HG02763 (cell line): ENCODE measurements at regions not wholly inside any gene's neighbourhood (a gene's known extent, or its start where the extent isn't known, plus 50 kb on each side); places are given as distances from the start of the nearest gene placed in this dataset.
A peak's percentile ranks its signal among the peaks of the same experiment; 100 is the strongest.

ENCODE experiments used
- ATAC-seq: cut with Tn5 transposase; IDR thresholded peaks from one replicate; pipeline ENCODE4 v1.9.1; 2021; ENCODE audit warnings: mild to moderate bottlenecking, moderate library complexity; ENCODE audit not compliant: unreplicated experiment

DNA sequence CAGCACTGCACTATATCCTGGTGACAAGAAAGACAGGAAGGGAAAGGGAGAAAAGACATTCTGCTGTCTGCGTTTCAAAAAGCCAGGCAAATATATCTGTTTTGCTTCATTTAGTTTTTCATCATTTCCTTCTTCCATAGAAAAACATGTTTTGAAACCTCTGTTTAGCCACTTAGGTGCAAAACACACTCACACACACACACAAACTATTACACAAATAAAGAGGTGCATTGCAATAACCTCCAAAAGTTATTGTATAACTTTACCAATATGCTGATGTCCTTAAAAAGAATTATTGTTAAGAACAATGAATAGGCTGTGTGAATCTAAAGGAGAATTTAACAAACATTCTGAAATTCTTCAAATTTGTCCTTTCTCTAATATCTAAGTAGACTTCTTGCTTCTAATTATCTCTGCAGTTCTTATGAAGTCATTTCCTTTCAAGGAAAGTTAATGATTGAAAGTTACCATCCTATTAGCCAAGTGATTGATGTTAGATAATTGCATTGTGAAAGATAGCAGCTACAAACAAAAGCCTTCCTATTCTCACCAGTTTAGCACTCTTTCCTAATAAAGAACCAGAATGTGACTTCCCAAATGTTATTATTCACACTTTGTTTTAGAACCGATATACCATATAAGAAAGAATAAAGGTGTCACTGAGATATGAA lies 516.7 kb downstream of the KCNJ3 start:
- no peak for ATAC-seq

DNA sequence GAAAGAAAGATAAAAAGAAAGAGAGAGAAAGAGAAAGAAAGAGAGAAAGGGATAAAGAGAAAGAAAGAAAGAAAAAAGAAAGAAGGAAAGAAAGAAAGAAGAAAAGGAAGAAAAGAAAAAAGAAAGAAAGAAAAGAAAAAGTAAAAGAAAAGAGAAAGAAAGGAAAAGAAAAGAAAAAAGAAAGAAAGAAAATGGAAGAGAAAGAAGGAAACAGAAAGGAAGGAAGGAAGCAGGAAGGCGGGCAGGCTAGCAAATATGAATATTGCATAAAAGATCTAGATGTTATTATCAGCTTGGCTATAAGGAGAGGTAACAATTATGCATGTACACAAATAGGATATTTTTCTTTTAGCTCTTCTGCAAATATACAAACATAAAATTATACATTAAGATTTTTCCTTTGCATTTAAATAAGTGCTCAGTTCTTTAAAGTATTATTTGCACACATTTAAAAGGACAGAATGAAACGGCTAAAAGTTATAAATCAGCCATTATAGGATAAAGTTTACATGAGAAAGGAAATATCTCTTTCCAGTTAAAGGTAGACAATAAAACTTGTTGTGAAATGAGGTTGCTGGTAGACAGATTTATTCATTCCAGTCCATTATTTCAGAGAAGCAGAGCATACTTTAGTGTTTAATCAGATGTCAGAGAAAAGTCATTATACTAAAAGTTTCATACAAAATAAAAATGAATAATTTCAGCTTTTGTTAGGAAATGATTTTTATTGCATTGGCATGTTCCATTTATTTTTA lies 511.4 kb downstream of the KCNJ3 start:
- ATAC-seq: no peak

GRCh38 chr2:155203178-155203577 lies 504.7 kb downstream of the KCNJ3 start:
- ATAC-seq: no peak

- ATAC-seq: no peak
Observed at GRCh38 chr2:155200753-155201152, 502.3 kb downstream of the KCNJ3 start.

DNA sequence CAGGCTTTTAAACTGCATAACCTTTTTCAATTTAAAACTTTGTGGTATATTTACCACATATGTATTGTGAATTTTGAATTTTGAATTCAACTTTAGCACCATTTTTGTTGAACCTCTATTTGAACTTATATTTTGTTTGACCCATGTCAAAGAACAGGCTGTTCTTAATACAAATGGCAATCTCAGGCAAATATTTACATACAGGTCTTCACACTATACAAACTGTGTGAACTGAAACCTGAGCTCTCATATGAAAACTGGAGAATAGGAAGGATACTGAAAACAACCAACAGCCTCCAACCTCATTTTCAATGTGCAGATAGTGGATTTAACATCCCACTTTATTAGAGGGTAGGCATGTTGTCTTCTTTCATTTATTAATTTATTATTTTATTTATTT lies 491.8 kb downstream of the KCNJ3 start:
- no peak for ATAC-seq

DNA sequence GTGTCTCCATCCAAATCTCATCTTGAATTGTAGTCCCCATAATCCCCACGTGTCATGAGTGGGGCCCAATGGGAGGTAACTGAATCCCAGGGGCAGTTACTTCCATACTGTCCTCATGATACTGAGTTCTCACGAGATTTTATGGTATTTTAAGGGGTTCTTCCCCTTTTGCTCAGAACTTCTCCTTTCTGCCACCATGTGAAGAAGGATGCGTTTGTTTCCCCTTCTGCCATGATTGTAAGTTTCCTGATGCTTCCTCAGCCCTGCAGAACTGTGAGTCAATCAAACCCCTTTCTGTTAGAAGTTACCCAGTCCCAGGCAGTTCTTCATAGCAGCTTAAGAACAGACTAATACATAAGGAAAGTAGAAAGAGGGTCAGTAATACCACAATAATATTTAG lies 480.4 kb downstream of the KCNJ3 start:
- no peak for ATAC-seq

- ATAC-seq: no peak
Observed at GRCh38 chr2:155176345-155176744, 477.9 kb downstream of the KCNJ3 start.

DNA sequence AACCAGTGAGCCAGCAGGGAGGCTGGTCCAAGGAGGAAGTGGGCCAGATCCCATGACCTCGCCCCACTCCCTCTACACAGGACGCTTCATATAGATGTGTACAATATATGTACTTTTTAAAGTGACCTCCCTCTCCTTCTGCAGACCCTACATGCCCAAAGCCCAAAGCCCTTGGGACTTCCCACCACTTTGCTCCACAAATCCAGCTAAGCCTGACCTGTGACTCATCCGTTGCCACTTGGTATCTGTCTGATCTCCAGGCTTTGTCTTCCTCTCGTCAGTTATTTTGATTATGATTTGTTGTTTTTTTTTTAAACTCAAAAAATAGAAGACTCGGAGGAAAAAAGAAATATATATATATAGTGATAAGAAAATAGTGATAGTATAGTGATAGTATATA lies 470.8 kb downstream of the KCNJ3 start:
- no peak for ATAC-seq

GRCh38 chr2:155162494-155162893 lies 464.0 kb downstream of the KCNJ3 start:
- ATAC-seq: no peak

DNA sequence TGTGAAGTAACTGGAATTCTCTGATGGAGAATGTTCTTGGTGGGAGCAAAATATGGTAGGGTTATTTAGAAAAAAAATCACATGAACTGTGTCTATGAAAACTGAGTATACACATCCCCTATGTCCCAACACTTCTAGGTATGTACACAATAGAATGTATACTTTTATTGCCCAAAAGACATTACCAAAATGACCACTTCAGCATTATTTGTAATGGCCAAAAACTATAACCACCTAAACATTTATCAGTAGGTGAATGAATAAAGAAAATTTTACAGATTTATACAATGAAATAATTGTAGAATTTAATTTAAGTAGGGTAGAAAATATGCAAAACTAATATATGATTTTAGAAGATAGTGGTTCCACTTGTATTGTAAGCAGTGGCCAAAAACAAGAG lies 462.8 kb downstream of the KCNJ3 start:
- ATAC-seq: no peak

- no peak for ATAC-seq
Observed at GRCh38 chr2:155157711-155158110, 459.2 kb downstream of the KCNJ3 start.

- no peak for ATAC-seq
Observed at GRCh38 chr2:155157065-155157464, 458.6 kb downstream of the KCNJ3 start.

GRCh38 chr2:155151945-155152344 lies 453.4 kb downstream of the KCNJ3 start:
- no peak for ATAC-seq

GRCh38 chr2:155151472-155151871 lies 453.0 kb downstream of the KCNJ3 start:
- no peak for ATAC-seq

DNA sequence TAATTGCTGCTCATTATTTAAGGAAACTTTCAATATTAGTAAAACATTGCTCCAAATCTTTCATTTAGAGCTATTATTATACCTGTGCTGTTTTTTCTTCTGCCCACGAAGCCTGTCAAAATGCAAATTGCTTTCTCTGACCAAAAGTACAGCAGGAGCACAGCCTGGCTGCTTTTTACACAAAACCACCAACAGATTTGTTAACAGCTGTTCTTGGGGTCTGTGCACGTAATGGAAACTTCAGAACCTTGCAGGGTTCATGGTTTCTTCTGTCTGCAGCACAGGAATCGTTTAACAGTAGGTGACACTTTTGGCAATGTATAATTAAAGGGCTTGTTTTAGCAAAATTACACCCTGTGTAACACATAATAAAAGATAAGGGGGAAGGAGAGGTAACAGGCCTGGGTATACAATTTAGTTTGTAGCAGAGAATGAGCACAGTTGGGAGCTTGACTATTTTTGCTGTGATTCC lies 447.3 kb downstream of the KCNJ3 start:
- peak; percentile 96 for ATAC-seq

DNA sequence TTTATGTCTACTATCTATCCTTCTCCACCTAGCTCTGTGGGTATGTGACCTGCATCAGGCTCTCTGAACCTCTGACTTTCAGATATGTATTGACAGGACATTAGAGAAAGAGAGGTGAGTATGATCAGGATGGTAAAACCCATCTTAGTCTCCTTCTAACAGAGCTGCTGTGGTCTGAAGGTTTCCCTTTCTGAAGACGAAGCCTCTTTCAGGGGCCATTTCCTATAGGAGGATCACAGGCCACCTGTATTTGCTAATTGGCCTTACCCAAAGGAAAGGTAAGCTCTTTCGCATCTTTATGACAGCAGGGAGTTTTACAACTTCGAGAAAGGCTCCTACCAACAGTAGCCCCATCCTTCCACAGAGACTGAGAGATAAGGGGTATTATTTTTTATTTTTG lies 442.9 kb downstream of the KCNJ3 start:
- ATAC-seq: peak; percentile 28

GRCh38 chr2:155125585-155126230 lies 427.2 kb downstream of the KCNJ3 start:
- ATAC-seq: no peak

DNA sequence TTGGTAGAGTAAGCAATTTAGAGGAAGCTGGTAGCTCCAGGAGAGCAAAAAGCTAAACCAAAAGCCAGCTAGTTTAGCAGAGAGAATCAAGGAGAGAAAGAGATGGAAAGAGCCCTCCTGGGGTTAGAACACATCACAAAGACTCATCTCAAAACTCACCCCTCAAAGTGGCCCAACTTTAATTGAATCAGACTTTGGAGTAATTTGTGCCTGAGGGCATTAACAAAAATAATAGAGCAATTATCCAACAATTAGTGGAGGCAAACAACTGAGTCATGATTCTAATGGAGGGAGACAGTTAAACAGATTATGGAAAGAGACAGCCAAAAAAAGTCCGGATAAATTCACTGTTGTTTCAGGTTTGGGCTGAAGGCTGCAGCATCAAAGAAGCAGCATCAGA lies 417.4 kb downstream of the KCNJ3 start:
- ATAC-seq: no peak

- ATAC-seq: no peak
Observed at GRCh38 chr2:155111070-155111469, 412.6 kb downstream of the KCNJ3 start.

- no peak for ATAC-seq
Observed at GRCh38 chr2:155109527-155109926, 411.0 kb downstream of the KCNJ3 start.

DNA sequence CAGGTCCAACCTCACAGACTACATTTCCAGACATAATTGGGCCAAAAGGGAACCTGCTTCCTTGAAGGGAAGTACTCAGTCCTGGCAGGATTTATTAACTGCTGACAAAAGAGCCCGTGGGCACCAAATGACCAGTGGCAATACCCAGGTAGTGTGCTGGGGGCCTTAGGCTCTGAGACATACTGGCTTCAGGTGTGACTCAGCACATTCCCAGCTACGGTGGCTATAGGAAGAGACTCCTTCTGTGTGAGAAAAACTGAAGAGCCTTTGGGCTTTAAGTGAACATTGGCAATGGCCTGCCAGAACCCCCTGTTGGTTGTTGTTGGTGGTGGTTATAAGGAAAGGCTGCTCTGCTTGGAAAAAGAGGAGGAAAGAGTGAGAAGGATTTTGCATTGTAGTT lies 401.8 kb downstream of the KCNJ3 start:
- no peak for ATAC-seq

DNA sequence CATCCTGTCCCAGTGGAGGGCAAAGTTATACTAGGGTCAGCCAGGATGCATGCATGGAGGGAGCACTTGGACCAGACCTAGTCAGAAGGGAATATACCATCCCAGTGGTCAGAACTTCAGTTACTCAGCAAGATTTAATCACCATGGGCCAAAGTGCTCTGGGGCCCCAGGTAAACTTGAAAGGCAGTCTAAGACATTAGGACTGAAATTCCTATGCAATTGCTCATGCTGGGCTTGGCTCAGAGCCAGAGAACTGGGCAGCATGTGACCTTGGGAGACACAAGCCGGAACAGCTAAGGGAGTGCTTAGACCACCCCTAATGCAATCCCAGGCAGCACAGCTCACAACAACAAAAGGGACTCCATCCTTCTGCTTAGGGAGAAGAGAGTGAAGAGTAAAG lies 401.3 kb downstream of the KCNJ3 start:
- no peak for ATAC-seq
